ENCODE measurements at regions not wholly inside any gene's neighbourhood (a gene's known extent, or its start where the extent isn't known, plus 50 kb on each side); places are given as distances from the start of the nearest gene placed in this dataset.
"Not testable (repeated sequence)": the region's sequence is repeated elsewhere in the genome, so short reads cannot be mapped to it uniquely, and the experiment has no call there.

- no peak for DNase-seq
- no peaks in the 10 kb centered on the region for H3K4me1 Mint-ChIP-seq (ENCODE audit: low read depth)
- peaks cover 5 to 13% of the 10 kb centered on the region in 2 donors for H3K9me3 Mint-ChIP-seq
- no peaks in the 10 kb centered on the region for H3K27me3 Mint-ChIP-seq (ENCODE audit: low read depth)
- no peak overlapping the region for H3K27ac Mint-ChIP-seq
- no peaks in the 10 kb centered on the region for H3K36me3 Mint-ChIP-seq (ENCODE audit: insufficient read depth in 2 of 2)
- H3K4me3 Mint-ChIP-seq, result no peak overlapping the region
- ATAC-seq (replicated peaks in 1 of 2), result no peak
These were observed 948.3 kb upstream of the PRKX start for GRCh38 chrX:4661771-4662170.

GRCh38 chrX:4656419-4656818 lies 943.0 kb upstream of the PRKX start:
- H3K27ac Mint-ChIP-seq, result no peak overlapping the region
- ATAC-seq (replicated peaks in 1 of 2), result no peak
- H3K4me1 Mint-ChIP-seq (ENCODE audit: low read depth), result no peaks in the 10 kb centered on the region
- DNase-seq, result no peak
- H3K9me3 Mint-ChIP-seq, result peaks cover 7 to 11% of the 10 kb centered on the region in 2 donors
- H3K4me3 Mint-ChIP-seq, result no peak overlapping the region
- H3K27me3 Mint-ChIP-seq (ENCODE audit: low read depth), result no peaks in the 10 kb centered on the region
- H3K36me3 Mint-ChIP-seq (ENCODE audit: insufficient read depth in 2 of 2), result no peaks in the 10 kb centered on the region

DNA sequence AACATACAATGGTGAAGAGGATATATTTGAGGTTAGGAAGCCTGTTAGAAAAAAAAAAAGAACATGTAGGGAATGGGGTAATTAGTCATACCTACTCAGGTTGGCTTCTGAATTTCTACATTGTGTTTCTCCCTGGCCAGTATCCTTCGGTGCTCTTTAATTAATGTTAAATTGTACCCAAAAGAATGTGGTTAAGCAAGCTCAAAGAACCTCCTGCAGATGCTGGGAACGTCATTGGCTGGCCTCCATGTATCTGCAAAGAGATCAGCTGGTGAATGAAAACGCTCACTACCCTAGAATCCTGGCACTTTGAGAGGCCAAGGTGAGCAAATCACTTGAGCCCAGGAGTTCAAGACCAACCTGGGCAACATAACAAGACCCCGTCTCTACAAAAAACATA lies 942.3 kb upstream of the PRKX start:
- Mint-ChIP-seq H3K4me3 (no peak overlapping the region), H3K4me1 (ENCODE audit: low read depth) (no peaks in the 10 kb centered on the region), H3K27me3 (ENCODE audit: low read depth) (no peaks in the 10 kb centered on the region), H3K36me3 (ENCODE audit: insufficient read depth in 2 of 2) (no peaks in the 10 kb centered on the region), H3K9me3 (peaks cover 7 to 11% of the 10 kb centered on the region in 2 donors), H3K27ac (no peak overlapping the region)
- no peak for DNase-seq
- no peak for ATAC-seq (replicated peaks in 1 of 2)

DNA sequence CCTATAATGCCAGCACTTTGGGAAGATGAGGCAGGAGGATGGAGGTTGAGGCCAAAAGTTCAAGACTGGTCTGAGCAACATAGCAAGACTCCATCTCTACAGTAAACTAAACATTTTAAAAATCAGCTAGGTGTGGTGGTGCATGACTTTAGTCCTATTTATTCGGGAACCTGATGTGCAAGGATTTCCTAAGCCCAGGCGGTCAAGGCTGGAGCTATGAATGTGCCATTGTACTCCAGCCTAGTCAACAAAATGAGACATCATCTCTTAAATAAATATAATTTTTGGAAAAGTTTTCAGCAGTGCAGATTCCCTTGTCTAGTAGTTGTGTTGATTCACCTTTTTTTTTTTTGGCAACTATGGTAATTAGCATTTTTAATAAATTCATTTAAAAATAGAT lies 928.7 kb upstream of the PRKX start:
- ATAC-seq (replicated peaks in 1 of 2), result no peak
- DNase-seq, result no peak

DNA sequence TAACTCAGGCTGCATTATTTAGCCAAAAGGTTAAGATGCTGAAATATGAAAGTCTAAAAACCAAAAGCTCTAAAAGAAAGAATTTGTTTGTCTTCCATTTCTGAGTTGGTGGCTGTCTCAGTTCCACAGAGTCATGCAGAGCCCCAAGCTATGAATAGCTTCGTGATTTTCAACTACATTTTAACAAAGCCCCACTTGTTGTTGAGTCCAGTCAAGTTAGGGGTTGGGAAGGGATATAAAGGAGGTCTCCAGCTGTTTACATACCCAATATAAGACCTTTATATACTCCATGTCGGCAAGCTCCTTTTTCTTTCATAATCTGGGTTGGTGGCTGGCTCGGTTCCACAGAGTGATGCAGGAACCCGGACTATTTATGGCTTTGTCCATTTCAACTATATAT lies 924.6 kb upstream of the PRKX start:
- no peaks in the 10 kb centered on the region for H3K36me3 Mint-ChIP-seq (ENCODE audit: insufficient read depth in 2 of 2)
- DNase-seq (no peak), ATAC-seq (replicated peaks in 1 of 2) (no peak)
- no peak overlapping the region for H3K27ac Mint-ChIP-seq
- peaks cover 2 to 8% of the 10 kb centered on the region in 2 donors for H3K9me3 Mint-ChIP-seq
- no peaks in the 10 kb centered on the region for H3K4me1 Mint-ChIP-seq (ENCODE audit: low read depth)
- no peaks in the 10 kb centered on the region for H3K27me3 Mint-ChIP-seq (ENCODE audit: low read depth)
- H3K4me3 Mint-ChIP-seq, result no peak overlapping the region

More for the DNA sequence above, 928.7 kb upstream of the PRKX start:
- H3K27ac Mint-ChIP-seq, result no peak overlapping the region
- H3K4me1 Mint-ChIP-seq (ENCODE audit: low read depth), result no peaks in the 10 kb centered on the region
- no peaks in the 10 kb centered on the region for H3K27me3 Mint-ChIP-seq (ENCODE audit: low read depth)
- H3K4me3 Mint-ChIP-seq, result no peak overlapping the region
- H3K9me3 Mint-ChIP-seq, result peaks cover 0 to 4% of the 10 kb centered on the region in 2 donors
- no peaks in the 10 kb centered on the region for H3K36me3 Mint-ChIP-seq (ENCODE audit: insufficient read depth in 2 of 2)

DNA sequence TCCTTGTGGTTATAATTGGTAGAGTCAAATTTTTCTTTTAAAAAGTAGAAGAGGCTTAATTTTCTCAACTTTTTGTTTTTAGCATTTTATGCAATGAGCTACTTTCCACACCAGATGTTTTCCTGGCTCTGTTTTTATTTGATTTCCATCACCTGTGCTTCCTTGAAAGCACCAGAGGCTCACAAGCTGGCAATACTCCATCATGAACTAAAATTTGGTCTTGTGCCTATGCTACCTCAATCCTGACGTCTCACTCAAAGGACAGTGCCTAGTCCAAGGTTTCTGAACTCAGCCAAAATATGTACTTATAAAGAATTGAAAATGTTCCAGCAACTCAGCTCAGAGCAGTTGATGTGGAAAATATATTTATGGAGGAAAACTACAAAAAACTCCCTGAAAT lies 914.0 kb upstream of the PRKX start:
- Mint-ChIP-seq H3K36me3 (ENCODE audit: insufficient read depth in 2 of 2) (no peaks in the 10 kb centered on the region), H3K4me1 (ENCODE audit: low read depth) (no peaks in the 10 kb centered on the region), H3K27me3 (ENCODE audit: low read depth) (no peaks in the 10 kb centered on the region), H3K27ac (no peak overlapping the region), H3K4me3 (no peak overlapping the region), H3K9me3 (peaks cover 6 to 7% of the 10 kb centered on the region in 2 donors)
- ATAC-seq (replicated peaks in 1 of 2), result no peak
- no peak for DNase-seq

- peaks cover 0 to 2% of the 10 kb centered on the region in 2 donors for H3K9me3 Mint-ChIP-seq
- H3K27me3 Mint-ChIP-seq (ENCODE audit: low read depth), result no peaks in the 10 kb centered on the region
- H3K4me3 Mint-ChIP-seq, result no peak overlapping the region
- no peak overlapping the region for H3K27ac Mint-ChIP-seq
- H3K36me3 Mint-ChIP-seq (ENCODE audit: insufficient read depth in 2 of 2), result no peaks in the 10 kb centered on the region
- ATAC-seq (replicated peaks in 1 of 2) (no peak), DNase-seq (no peak)
- H3K4me1 Mint-ChIP-seq (ENCODE audit: low read depth), result no peaks in the 10 kb centered on the region
These were observed 909.2 kb upstream of the PRKX start for GRCh38 chrX:4622486-4623167.

DNA sequence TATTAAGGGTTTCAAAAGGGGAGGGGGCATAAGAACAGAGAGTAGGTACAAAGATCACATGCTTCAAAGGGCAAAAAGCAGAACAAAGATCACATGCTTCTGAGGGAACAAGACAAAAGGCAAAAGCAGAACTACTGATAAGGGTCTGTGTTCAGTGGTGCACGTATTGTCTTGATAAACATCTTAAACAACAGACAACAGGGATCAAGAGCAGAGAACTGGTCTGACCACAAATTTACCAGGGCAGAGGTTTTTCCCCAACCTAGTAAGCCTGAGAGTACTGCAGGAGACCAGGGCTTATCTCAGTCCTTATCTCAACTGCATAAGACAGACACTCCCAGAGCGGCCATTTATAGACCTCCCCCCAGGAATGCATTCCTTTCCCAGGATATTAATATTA lies 900.2 kb upstream of the PRKX start:
- not testable (repeated sequence) for H3K27ac Mint-ChIP-seq; ATAC-seq (replicated peaks in 1 of 2); DNase-seq; H3K36me3 Mint-ChIP-seq (ENCODE audit: insufficient read depth in 2 of 2); H3K4me1 Mint-ChIP-seq (ENCODE audit: low read depth); H3K4me3 Mint-ChIP-seq; H3K27me3 Mint-ChIP-seq (ENCODE audit: low read depth)
- H3K9me3 Mint-ChIP-seq, result peaks cover 2 to 10% of the 10 kb centered on the region in 2 donors

DNA sequence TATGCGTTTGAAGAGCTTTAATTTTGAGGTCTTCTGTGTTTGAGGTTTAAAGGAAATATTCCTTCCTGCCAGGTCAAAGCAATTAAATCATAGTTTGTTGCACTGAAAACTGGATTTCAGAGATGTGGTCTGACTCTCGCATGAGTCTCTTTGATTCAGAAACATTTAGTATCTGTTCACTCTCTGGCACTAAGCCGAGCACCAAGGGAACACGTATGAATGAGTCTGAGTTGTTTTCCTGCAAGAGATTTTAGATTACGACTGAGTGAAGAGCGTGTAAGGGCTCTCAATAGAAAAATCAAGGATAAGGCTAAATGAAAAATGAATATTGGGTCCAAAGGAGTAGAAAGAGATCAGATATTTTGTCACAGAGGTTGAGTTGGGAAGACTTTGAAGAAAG lies 875.4 kb upstream of the PRKX start:
- H3K27me3 Mint-ChIP-seq (ENCODE audit: low read depth), result no peaks in the 10 kb centered on the region
- ATAC-seq (replicated peaks in 1 of 2), result no peak
- no peaks in the 10 kb centered on the region for H3K4me1 Mint-ChIP-seq (ENCODE audit: low read depth)
- no peak for DNase-seq
- peaks cover 0 to 1% of the 10 kb centered on the region in 2 donors for H3K36me3 Mint-ChIP-seq (ENCODE audit: insufficient read depth in 2 of 2)
- H3K4me3 Mint-ChIP-seq, result no peak overlapping the region
- peaks cover 4 to 5% of the 10 kb centered on the region in 2 donors for H3K9me3 Mint-ChIP-seq
- H3K27ac Mint-ChIP-seq, result no peak overlapping the region

- Mint-ChIP-seq H3K27me3 (ENCODE audit: low read depth) (no peaks in the 10 kb centered on the region), H3K36me3 (ENCODE audit: insufficient read depth in 2 of 2) (peaks cover 0 to 1% of the 10 kb centered on the region in 2 donors), H3K4me3 (no peak overlapping the region), H3K4me1 (ENCODE audit: low read depth) (no peaks in the 10 kb centered on the region), H3K9me3 (peaks cover 4 to 5% of the 10 kb centered on the region in 2 donors), H3K27ac (no peak overlapping the region)
- ATAC-seq (replicated peaks in 1 of 2) (no peak), DNase-seq (no peak)
These were observed 875.0 kb upstream of the PRKX start for GRCh38 chrX:4588466-4588865.

DNA sequence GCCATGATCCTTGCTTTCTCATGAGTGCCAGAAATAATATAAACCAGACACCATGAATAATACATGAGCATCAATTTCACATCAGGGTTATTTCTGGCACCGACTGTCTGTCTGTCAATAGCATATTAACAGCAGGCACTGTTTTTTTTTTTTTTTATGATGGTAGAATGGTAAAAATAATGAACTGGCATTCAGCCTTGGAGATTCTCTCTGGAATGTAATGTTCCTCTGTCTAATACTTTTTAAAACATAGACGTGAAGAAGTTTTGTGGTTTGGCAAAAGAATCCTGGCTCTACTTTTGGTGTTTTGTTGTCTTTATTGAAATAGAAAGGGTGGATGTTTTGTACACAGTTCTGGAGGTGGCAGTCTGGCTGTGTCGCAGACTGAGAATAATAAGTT lies 874.6 kb upstream of the PRKX start:
- Mint-ChIP-seq H3K4me1 (ENCODE audit: low read depth) (no peaks in the 10 kb centered on the region), H3K9me3 (peaks cover 4 to 5% of the 10 kb centered on the region in 2 donors), H3K27me3 (ENCODE audit: low read depth) (no peaks in the 10 kb centered on the region)

DNA sequence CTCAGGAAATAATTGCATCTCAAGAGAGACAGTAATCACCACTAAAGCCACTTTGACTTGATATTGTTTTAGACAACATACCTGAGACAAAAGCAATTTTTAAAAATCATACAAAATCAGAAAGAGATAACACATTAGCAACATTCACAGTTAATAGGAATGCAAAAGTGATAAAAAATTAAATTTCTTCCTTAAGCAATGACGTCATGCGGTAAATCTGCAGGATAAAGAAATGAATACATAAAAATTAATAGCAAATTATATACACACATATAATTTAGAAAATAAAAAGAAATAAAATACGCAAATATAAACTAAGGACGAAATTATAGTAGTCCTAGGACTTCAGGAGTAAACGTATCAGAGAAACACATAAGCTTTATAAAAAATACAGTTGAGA lies 866.5 kb upstream of the PRKX start:
- Mint-ChIP-seq H3K4me3 (no peak overlapping the region), H3K27ac (no peak overlapping the region), H3K36me3 (ENCODE audit: insufficient read depth in 2 of 2) (no peaks in the 10 kb centered on the region), H3K4me1 (ENCODE audit: low read depth) (no peaks in the 10 kb centered on the region), H3K9me3 (peaks cover 3 to 4% of the 10 kb centered on the region in 2 donors), H3K27me3 (ENCODE audit: low read depth) (no peaks in the 10 kb centered on the region)
- DNase-seq, result no peak
- ATAC-seq (replicated peaks in 1 of 2), result no peak

More for the DNA sequence above, 874.6 kb upstream of the PRKX start:
- Mint-ChIP-seq H3K4me3 (no peak overlapping the region), H3K36me3 (ENCODE audit: insufficient read depth in 2 of 2) (peaks cover 0 to 1% of the 10 kb centered on the region in 2 donors), H3K27ac (no peak overlapping the region)
- no peak for ATAC-seq (replicated peaks in 1 of 2)
- DNase-seq, result no peak

GRCh38 chrX:4579480-4579879 lies 866.0 kb upstream of the PRKX start:
- Mint-ChIP-seq H3K36me3 (ENCODE audit: insufficient read depth in 2 of 2) (no peaks in the 10 kb centered on the region), H3K9me3 (peaks cover 0 to 1% of the 10 kb centered on the region in 2 donors), H3K4me1 (ENCODE audit: low read depth) (no peaks in the 10 kb centered on the region), H3K27me3 (ENCODE audit: low read depth) (no peaks in the 10 kb centered on the region), H3K4me3 (no peak overlapping the region), H3K27ac (no peak overlapping the region)
- DNase-seq, result no peak
- ATAC-seq (replicated peaks in 1 of 2), result no peak

DNA sequence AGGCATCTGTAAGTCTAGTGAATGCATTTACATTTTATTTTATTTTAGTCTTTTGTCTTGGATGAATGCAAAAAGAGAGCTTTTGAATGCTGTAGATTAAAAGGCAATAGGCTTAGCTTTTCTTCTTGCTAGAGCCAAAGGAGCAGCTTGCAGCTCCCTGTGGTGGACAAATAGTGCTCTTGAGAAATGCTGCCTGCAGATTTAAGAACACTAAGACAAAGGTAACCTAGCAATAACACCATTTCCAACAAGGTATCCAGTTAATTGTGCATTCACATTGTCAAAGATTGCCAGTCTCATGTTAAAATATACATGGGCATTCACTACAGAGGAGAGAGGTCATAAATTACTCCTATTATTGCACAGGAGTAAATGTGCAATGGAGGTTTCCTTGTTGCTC lies 859.2 kb upstream of the PRKX start:
- H3K27me3 Mint-ChIP-seq (ENCODE audit: low read depth), result no peaks in the 10 kb centered on the region
- no peaks in the 10 kb centered on the region for H3K4me1 Mint-ChIP-seq (ENCODE audit: low read depth)
- no peak for ATAC-seq (replicated peaks in 1 of 2)
- no peak overlapping the region for H3K4me3 Mint-ChIP-seq
- no peak overlapping the region for H3K27ac Mint-ChIP-seq
- no peaks in the 10 kb centered on the region for H3K36me3 Mint-ChIP-seq (ENCODE audit: insufficient read depth in 2 of 2)
- DNase-seq, result no peak
- peaks cover 0 to 3% of the 10 kb centered on the region in 2 donors for H3K9me3 Mint-ChIP-seq
